Skeletal muscle tissue (tissue), 3 donors: ENCODE measurements at regions not wholly inside any gene's neighbourhood (a gene's known extent, or its start where the extent isn't known, plus 50 kb on each side); places are given as distances from the start of the nearest gene placed in this dataset.
"Not testable (repeated sequence)": the region's sequence is repeated elsewhere in the genome, so short reads cannot be mapped to it uniquely, and the experiment has no call there.

Experiments
- H3K27ac ChIP-seq: one replicate; pipeline ENCODE4 v1.7.0; 2013; ENCODE audit warnings: mild to moderate bottlenecking, low read depth, low read length, inconsistent platforms
- H3K27me3 ChIP-seq, 3 donors: one replicate each; pipeline ENCODE4 v1.7.0; 2013; ENCODE audit warnings: low read length in 3 of 3; ENCODE audit not compliant: control insufficient read depth in 3 of 3, insufficient read depth in 3 of 3
- H3K36me3 ChIP-seq, 3 donors: one replicate each; pipeline ENCODE4 v1.7.0; 2013; ENCODE audit warnings: low read length in 3 of 3; ENCODE audit not compliant: control insufficient read depth in 3 of 3, insufficient read depth in 3 of 3
- H3K4me1 ChIP-seq, 3 donors: one replicate each; pipeline ENCODE4 v1.7.0; 2013; ENCODE audit warnings: low read length in 3 of 3, mild to moderate bottlenecking in 3 of 3; ENCODE audit not compliant: control insufficient read depth in 3 of 3, insufficient read depth in 3 of 3
- H3K4me3 ChIP-seq, 3 donors: one replicate each; pipeline ENCODE4 v1.7.0; 2013; ENCODE audit warnings: low read length in 3 of 3
- H3K9ac ChIP-seq, 3 donors: one replicate each; pipeline ENCODE4 v1.7.0; 2013; ENCODE audit warnings: low read length in 3 of 3, mild to moderate bottlenecking in 3 of 3, moderate library complexity in 2 of 3, low read depth in 1 of 3
- H3K9me3 ChIP-seq, 3 donors: one replicate each; pipeline ENCODE4 v1.7.0; 2013; ENCODE audit warnings: low read length in 3 of 3; ENCODE audit not compliant: control insufficient read depth in 3 of 3
- donor health status: Osteomylitis.

DNA sequence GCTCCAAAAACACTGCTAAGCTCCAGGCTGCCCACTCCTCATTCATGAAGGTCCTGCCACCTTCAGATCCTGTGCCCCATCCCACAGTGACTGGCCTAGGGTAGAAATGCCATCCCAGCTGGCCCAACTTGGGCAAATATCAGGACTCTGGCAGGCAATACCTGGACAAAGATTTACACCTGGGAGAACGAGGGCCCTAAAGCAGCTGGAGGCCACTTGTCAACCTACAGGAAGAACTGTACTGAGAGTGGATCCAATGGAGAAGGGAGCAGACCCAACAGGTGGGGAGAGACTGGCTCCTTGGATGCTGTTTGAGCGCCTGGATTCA is 57.1 kb upstream of the GATA2 start:
- Histone ChIP-seq H3K4me1 (peaks cover 3 to 20% (median 17%) of the 10 kb centered on the region in 3 donors), H3K27me3 (peaks cover 13 to 28% (median 20%) of the 10 kb centered on the region in 3 donors), H3K9me3 (no peaks in the 10 kb centered on the region), H3K27ac (no peak overlapping the region), H3K4me3 (no peak overlapping the region), H3K36me3 (no peaks in the 10 kb centered on the region), H3K9ac (no peak overlapping the region)

DNA sequence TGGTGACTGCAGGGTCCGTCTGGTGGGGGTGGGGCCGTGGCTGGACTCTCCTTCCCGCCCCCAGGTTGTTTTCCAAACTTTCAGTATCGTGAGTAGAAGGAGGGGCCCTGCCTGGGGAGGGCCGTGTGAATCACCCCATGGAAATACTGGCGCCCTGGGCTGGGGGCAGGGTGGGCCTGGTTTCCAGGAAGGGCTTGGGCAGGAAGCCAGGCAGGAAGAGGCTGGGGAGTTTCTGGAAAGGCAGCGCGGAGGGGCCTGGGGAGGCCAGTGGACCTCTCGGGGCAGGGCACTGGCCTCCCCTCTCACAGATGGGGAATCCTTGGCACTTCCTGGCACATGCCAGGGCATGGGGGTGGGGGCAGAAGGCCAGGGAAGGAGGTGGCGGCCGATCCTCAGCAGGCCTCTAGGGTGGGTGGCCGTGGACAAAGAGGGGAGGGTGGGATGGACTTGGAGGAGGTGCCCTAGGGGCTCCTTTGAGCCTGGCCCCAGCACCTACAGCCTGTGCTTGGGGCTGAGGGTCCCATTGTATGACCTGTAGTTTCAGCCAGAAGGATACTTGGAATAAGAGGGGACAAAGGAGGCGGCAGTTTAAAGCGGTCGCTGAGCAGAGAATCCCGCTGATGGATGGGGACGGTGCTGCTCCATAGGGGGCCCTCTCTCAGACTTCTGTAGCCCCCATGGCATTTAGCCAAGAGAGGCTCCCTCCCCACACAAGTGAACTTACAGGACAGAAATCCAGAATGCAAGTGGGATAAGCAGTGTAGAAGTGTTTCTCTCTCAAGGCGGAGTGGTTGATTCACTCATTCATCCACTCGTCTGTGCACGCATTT is 56.5 kb upstream of the GATA2 start:
- no peaks in the 10 kb centered on the region for H3K9me3 ChIP-seq
- H3K27me3 ChIP-seq: peaks cover 8 to 22% (median 15%) of the 10 kb centered on the region in 3 donors
- H3K4me3 ChIP-seq: no peak overlapping the region
- H3K27ac ChIP-seq: peak overlapping the region; percentile 64
- H3K4me1 ChIP-seq: peaks cover 3 to 20% (median 17%) of the 10 kb centered on the region in 3 donors
- H3K9ac ChIP-seq: no peak overlapping the region
- H3K36me3 ChIP-seq: no peaks in the 10 kb centered on the region

DNA sequence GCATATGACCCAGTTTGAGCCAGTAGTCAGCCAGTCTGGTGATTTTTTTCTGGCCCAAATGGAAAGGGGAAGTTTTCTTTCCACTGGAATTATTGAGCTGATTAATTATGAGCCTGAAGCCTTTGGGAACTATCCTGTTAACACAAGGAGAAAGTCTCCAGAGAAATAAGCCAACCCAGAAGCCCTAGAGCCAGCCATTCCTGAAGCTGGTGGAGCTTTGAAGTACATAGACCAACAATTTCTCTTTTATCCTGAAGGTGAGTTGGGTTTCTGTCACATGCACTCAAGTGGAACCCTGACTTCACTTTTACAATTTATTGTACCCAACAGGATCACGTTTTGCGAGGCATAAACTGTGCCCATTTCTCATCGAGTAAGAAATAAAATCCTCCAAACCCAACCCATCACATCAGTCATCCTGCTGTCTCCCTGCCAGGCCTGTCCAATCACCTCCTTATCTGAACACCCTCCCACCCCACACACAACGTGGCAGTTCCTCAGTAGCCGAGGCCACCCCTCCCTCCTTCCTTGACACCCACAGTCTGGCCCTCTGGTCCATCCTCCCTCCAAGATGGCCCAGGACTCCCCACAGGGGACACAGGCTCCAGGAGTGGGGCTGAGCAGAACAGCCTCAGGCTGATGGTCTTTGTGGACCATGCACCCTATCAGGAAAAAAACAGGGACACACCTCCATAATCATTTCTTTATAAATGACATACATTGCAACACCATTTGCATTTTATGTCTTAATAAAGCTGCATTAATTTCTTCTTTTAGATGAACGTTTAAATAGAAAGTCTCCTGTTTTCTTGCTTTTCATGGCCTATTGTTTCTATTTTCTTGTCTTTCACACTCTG is 55.7 kb upstream of the GATA2 start:
- no peaks in the 10 kb centered on the region for H3K36me3 ChIP-seq
- no peaks in the 10 kb centered on the region for H3K9me3 ChIP-seq
- peaks cover 7 to 14% (median 10%) of the 10 kb centered on the region in 3 donors for H3K27me3 ChIP-seq
- H3K4me1 ChIP-seq: peaks cover 3 to 20% (median 16%) of the 10 kb centered on the region in 3 donors
- no peak overlapping the region for H3K9ac ChIP-seq
- H3K4me3 ChIP-seq: no peak overlapping the region
- H3K27ac ChIP-seq: peak overlapping the region; percentile 3

DNA sequence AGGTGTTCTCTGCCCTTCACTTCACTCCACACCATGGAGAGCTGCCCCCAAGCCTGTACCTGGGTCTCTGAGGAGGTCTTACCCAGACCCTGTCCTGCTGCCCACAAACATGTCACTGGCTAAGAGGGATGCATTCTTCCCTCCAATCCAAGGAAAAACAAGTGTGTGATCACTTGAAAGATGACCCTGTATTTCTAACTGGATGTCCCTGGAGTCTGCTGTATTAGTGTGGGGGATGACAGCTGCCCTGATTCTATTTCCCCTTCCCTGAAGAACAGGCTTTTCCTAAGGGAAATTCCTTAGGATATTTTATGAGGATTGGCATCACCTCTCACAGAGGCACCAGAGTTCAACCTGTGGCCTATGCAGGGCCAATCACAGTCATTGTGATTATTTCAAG is 55.0 kb upstream of the GATA2 start:
- no peak overlapping the region for H3K4me3 ChIP-seq
- H3K36me3 ChIP-seq: no peaks in the 10 kb centered on the region
- no peak overlapping the region for H3K27ac ChIP-seq
- H3K9me3 ChIP-seq: peaks cover 0 to 1% (median 0%) of the 10 kb centered on the region in 3 donors
- H3K4me1 ChIP-seq: peaks cover 3 to 20% (median 14%) of the 10 kb centered on the region in 3 donors
- H3K27me3 ChIP-seq: peaks cover 6 to 12% (median 7%) of the 10 kb centered on the region in 3 donors
- no peak overlapping the region for H3K9ac ChIP-seq

DNA sequence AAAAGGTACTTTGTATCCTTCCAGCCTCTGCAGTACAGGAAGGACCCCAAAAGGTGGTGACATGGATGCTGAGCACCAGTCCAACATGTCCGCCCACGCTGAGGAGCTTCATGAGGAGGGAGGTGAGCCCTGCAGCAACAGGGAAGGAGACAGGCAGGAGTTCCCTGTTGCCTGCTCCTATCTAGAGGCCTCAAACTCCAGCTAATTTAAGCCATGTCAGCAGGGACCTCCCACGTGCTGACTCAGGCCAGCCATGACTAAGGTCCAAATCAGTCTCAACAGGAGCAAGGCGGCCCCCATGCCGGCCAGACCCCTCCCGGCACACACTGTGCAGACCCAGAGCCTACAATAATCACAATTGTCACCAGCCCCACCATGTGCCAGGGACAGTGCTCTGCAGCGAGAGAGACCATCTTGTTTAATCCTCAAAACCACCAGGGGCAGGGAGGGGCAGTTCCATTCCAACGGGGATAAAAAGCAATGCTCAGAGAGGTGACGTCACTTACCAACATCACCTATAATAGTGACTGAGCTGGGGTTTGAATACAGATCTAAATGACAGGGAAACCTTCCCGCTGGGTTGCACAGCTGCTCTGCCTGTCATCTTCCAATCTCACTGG is 54.5 kb upstream of the GATA2 start:
- H3K9ac ChIP-seq: no peak overlapping the region
- no peaks in the 10 kb centered on the region for H3K36me3 ChIP-seq
- H3K9me3 ChIP-seq: peaks cover 0 to 5% (median 0%) of the 10 kb centered on the region in 3 donors
- no peak overlapping the region for H3K27ac ChIP-seq
- peaks cover under 1 to 7% (median 7%) of the 10 kb centered on the region in 3 donors for H3K27me3 ChIP-seq
- H3K4me3 ChIP-seq: no peak overlapping the region
- H3K4me1 ChIP-seq: peaks cover 3 to 20% (median 14%) of the 10 kb centered on the region in 3 donors

DNA sequence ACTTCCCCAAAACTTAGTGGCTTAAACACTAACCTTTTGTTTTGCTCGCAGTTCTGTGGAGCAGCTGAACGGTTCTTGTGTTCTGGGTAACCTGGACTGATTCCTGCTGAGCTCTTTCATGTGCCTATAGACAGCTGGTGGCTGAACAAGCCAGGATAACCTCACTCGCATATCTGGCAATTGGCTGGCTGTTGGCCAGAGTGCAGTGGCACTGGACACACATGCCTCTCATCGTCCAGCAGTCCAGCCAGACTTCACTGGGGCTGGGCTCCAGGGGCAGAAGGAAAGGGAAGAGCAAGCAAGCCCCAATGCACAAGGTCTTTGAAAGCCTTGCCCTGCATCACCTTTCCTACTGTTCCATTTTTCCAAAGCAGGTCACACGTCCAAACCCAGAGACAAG is 53.6 kb upstream of the GATA2 start:
- Histone ChIP-seq H3K36me3 (no peaks in the 10 kb centered on the region), H3K4me1 (peaks cover 3 to 20% (median 14%) of the 10 kb centered on the region in 3 donors), H3K27ac (no peak overlapping the region), H3K9me3 (peaks cover 0 to 5% (median 0%) of the 10 kb centered on the region in 3 donors), H3K9ac (no peak overlapping the region), H3K27me3 (peaks cover 0 to 3% (median 3%) of the 10 kb centered on the region in 3 donors), H3K4me3 (no peak overlapping the region)

DNA sequence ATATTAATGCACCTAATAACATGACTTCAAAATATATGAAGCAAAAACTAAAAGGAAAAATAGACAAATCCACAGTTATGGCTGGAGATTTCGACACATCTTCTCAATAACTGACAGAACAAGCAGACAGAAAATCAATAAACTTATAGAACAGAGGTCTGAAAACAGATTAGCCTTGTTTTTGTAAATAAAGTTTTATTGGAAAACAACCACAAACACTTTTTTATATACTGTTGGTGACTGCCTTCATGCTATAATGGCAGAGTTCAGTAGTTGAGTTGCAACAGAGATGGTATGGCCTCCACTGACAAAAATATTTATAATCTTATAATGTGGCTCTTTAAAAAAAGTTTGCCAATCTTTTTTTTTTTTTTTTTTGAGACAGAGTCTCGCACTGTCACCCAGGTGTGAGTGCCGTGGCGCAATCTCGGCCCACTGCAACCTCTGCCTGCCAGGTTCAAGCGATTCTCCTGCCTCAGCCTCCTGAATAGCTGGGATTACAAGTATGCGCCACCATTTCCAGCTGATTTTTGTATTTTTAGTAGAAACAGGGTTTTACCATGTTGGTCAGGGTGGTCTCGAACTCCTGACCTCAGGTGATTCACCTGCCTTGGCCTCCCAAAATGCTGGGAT is 52.2 kb upstream of the GATA2 start:
- Histone ChIP-seq H3K27me3 (peaks cover 0 to 3% (median 0%) of the 10 kb centered on the region in 3 donors), H3K9ac (no peak overlapping the region), H3K27ac (no peak overlapping the region), H3K9me3 (peaks cover 0 to 5% (median 0%) of the 10 kb centered on the region in 3 donors), H3K36me3 (no peaks in the 10 kb centered on the region), H3K4me3 (no peak overlapping the region), H3K4me1 (peaks cover 3 to 20% (median 13%) of the 10 kb centered on the region in 3 donors)

DNA sequence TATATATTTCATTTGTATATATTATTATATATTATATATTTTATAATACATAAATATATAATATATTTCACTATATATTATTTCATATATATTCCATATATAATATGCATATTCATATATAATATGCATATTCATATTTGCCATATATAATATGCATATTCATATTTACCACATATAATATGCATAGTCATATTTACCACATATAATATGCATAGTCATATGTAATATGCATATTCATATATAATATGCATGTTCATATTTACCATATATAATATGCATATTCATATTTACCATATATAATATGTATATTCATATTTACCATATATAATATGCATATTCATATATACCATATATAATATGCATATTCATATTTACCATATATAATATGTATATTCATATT is 51.2 kb upstream of the GATA2 start:
- H3K4me1 ChIP-seq: peaks cover 3 to 20% (median 5%) of the 10 kb centered on the region in 3 donors
- no peak overlapping the region for H3K4me3 ChIP-seq
- no peaks in the 10 kb centered on the region for H3K36me3 ChIP-seq
- H3K9me3 ChIP-seq: peaks cover 0 to 5% (median 0%) of the 10 kb centered on the region in 3 donors
- H3K27me3 ChIP-seq: peaks cover 0 to 6% (median 0%) of the 10 kb centered on the region in 3 donors
- no peak overlapping the region for H3K9ac ChIP-seq
- H3K27ac ChIP-seq: no peak overlapping the region

DNA sequence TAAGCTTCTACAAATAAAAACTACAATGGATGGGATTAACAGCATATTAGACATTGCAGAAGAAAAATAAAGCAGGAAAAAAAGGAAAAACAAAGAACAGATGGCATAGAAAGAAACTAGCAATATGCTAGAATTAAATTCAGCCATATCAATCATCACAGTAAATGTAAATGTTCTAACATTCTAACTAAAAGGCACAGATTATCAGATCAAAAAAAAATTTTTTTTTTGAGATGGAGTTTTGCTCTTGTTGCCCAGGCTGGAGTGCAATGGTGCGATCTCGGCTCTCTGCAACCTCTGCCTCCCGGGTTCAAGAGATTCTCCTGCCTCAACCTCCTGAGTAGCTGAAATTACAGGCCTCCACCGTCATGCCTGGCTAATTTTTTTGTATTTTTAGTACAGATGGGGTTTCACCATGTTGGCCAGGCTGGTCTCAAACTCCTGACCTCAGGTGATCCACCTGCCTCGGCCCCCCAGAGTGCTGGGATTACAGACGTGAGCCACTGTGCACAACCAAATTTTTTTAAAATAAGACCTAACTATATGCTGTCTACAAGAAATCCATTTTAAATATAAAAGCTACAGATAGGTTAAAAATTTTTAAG is 50.7 kb upstream of the GATA2 start:
- H3K4me3 ChIP-seq, H3K27me3 ChIP-seq, H3K9me3 ChIP-seq: not testable (repeated sequence)

More for the DNA sequence above, 50.7 kb upstream of the GATA2 start:
- not testable (repeated sequence) for H3K36me3 ChIP-seq, H3K9ac ChIP-seq, H3K27ac ChIP-seq
- H3K4me1 ChIP-seq: peaks cover 3 to 16% (median 5%) of the 10 kb centered on the region in 3 donors
